Endothelial cell of hepatic sinusoid (primary cell): ENCODE measurements at regions not wholly inside any gene's neighbourhood (a gene's known extent, or its start where the extent isn't known, plus 50 kb on each side); places are given as distances from the start of the nearest gene placed in this dataset.

Source experiments
- in situ Hi-C: cut with HindIII; loops from 2 replicates; pipeline ENCODE4 v1.10.0; 2017; ENCODE audit warnings: low sequenced_read_pairs

DNA sequence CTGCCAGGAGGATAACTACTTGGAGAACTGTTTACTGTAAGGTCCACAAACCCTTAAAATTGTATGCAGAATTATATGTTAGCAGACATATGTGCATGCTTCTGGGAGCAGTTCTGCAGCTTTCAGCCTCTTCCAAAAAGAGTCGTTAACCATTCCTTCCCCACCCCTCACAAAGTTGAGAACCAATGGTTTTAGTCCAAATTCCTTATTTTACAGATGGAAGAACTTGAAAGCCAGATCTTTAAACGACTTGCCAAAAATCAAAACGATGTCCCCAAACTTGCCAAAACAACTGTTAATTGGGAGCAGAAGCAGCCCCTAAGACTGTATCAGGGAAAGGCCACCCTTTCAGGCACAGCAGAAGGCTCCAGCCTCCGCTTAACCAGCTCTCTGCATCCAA, 266.4 kb upstream of the ANKRD55 start:
- in situ Hi-C loops, result no loop called here

DNA sequence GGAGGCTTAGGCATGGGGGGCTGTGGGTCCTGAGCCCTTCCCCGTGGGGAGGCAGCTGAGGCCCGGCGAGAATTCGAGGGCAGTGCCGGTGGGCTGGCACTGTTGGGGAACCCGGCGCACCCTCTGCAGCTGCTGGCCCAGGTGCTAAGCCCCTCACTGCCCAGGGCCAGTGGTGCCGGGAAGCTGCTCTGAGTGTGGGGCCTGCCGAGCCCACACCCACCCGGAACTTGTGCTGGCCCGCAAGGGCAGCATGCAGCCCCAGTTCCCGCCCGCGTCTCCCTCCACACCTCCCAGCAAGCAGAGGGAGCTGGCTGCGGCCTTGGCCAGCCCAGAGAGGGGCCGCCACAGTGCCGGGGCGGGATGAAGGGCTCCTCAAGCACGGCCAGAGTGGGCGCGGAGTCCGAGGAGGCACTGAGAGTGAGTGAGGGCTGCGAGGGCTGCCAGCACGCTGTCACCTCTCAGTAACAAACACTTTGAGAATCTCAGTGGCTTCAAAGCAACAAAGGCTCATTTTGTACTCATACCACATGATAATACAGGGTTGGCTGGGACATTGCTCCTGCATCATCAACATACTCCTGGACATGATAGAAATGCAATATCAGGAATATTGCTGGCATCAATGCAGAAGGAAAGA, 265.7 kb upstream of the ANKRD55 start:
- in situ Hi-C loops, result no loop called here

DNA sequence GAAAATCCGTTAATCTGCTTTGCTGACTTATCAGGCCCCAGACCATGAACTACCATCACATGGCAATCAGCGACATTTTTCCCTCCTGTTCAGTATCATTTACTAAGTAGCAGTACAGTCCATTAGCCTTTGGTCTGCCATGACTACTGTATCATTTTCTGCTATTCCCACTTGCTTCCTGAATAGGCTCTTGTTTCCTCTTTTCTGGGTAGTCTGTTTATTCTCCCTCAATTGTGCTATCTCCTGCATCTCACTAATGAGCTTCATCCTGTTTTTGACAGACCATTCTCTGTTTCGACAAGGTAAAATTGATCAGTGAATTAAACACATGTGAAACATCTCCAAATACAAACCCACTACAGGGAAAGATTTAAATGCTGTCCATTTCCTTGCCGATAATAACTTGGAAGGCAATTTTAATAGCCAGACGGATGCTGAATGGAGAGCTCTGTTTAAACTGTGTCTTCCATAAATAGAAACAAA, 263.5 kb upstream of the ANKRD55 start:
- in situ Hi-C loops, result no loop called here

DNA sequence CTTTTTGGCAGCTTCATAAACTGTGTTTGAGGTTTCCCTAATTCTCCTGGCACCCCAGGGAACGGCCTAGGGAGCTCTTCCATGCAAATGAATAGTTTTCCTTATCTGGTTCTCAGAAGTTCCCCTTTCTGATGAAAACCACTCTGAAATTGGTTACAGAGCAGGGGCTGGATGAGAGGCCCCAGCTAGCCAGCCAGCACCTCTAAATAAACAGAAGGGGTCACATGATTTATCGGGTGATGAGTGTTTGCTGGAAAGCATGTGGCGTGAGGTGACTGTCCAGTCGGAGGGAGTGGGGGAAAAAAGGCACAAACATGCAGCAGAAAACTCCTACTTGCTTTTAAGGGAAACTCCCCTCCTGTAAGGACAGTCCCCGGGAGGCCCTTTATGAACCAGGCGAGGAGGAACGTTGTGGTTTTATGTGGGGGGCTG, 261.2 kb upstream of the ANKRD55 start:
- in situ Hi-C loops, result no loop called here

DNA sequence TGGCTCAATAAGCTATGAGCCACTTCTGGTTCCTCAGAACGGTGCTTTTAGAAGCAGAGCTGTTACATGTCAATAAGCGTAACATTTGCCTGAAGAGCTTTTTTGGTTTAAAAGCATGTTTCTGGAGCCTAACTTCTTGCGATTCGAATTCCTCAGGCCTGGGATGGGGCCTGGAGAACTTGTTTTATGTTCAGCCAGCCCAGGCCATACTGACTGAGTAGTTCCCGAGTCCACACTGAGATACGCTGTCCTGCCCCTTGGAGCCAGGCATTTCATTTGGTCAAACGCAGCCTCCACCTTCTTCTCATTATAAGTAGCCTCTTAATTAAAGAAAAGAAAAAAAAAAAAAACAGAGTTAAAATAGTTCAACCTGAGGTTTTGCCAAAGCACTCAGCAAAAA, 260.6 kb upstream of the ANKRD55 start:
- in situ Hi-C loops, result no loop called here

DNA sequence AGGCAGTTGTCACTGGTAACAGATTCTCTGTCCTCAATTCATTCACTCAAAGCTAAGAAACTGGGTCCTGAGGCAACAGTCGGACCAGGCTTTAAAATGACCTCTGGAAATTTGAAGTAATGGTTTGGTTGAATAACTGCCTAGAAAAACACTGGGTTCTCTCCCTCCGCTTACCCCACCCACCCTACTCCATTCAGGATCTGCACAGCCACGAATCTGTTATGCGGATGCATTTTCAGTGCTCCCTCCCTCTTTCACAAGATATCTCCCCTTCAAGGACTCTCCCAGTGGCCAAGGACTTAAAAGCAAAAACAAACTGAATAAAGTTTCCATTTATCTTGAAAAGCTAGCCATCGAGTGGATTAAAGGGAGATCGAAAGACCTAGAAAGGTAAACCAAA, 260.2 kb upstream of the ANKRD55 start:
- in situ Hi-C loops, result no loop called here

DNA sequence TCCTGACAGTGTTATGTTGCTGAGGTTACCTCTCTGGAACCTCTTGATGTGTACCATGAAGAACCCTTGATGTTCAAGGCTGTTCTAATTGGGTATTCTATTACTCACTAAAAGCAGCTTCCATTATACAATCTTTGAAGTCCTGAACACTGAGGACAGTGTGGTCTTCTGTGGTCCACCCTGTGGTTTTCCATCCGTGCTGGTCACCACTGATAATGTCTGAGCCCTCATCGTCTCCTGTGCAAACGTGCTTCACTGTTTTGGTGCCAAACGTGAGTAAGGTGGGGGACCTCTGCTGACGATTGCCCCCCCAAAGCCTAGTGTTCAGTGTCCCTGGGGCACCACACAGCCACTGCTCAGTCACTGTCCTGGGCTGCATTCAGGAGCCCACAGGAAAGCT, 259.7 kb upstream of the ANKRD55 start:
- in situ Hi-C loops, result no loop called here

DNA sequence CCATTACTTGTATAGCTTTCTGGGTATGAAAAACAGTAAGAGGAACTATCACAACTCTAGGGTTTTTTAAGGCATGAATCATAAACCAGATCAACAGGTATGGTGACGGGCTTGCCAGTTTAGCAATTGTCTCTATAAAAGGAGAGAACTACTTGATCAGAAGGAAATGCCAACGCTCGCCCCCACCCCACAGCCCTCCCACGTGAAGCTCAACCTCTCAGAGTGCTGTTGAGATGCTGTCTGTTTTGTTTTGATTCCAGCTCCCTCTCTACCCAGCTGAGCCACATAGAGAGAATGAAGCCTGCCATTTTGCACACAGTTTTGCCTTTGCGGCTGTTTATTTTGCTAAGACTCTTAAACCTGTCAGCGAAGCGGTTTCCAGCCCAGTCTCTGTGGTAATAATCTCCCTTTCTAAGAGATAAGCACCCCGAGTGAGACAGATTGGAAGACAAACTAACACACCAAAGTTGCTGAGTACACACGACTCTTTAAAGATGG, 257.9 kb upstream of the ANKRD55 start:
- in situ Hi-C loops, result no loop called here

DNA sequence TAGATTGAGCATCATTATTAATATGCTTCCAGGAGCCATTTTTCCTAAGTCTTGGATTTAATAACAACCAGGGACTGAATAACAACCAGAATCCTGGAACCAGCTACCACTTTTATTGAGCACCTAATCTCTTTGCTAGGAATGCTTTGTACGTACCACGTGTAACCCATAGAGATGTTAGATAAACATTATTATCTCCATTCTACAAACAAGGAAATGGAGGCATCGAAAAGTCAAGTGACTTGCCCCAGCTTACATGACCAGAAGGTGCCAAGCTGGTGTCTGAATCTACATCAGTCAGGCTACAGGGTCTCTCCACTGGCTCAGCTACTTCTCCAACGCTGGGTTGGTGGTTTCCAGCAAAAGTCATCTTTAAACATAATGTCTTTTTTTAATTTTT, 256.1 kb upstream of the ANKRD55 start:
- in situ Hi-C loops, result no loop called here

DNA sequence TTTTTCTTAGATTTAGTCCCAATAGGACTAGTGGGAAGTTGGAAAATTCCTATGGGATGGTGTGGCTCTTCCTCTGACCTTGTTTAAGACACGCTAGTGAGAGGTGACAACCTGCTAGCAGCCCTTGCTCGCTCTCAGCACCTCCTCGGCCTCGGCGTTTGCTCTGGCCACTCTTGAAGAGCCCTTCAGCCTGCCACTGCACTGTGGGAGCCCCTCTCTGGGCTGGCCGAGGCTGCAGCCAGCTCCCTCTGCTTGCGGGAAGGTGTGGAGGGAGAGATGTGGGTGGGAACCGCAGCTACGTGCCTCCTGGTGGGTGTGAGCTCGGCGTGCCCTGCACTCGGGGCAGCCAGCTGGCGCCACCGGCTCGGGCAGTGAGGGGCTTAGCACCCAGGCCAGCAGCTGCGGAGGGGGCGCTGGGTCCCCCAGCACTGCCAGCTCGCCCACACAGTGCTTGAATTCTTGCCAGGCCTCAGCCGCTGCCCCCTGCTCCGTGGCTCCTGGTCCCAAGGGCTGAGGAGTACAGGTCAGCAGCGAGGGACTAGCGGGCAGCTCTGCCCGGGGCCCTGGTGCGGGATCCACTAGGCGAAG, 254.5 kb upstream of the ANKRD55 start:
- in situ Hi-C loops, result no loop called here

DNA sequence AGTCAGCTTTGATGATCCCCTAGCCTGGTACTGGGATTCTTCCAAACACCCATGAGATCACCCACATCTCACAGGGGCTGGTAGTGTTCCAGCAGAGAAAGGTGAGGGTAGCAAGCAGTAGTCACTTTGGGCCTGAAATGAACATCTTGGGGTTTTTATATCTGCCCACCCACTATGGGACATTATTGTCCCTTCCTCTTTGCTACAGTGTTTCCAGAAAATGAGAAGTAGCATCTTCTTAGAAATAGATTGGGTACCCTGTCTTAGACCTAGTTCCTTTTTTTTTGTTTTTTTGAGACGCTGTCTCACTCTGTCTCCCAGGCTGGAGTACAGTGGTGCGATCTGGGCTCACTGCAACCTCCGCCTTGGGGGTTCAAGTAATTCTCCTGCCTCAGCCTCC, 249.2 kb upstream of the ANKRD55 start:
- in situ Hi-C loops, result no loop called here

DNA sequence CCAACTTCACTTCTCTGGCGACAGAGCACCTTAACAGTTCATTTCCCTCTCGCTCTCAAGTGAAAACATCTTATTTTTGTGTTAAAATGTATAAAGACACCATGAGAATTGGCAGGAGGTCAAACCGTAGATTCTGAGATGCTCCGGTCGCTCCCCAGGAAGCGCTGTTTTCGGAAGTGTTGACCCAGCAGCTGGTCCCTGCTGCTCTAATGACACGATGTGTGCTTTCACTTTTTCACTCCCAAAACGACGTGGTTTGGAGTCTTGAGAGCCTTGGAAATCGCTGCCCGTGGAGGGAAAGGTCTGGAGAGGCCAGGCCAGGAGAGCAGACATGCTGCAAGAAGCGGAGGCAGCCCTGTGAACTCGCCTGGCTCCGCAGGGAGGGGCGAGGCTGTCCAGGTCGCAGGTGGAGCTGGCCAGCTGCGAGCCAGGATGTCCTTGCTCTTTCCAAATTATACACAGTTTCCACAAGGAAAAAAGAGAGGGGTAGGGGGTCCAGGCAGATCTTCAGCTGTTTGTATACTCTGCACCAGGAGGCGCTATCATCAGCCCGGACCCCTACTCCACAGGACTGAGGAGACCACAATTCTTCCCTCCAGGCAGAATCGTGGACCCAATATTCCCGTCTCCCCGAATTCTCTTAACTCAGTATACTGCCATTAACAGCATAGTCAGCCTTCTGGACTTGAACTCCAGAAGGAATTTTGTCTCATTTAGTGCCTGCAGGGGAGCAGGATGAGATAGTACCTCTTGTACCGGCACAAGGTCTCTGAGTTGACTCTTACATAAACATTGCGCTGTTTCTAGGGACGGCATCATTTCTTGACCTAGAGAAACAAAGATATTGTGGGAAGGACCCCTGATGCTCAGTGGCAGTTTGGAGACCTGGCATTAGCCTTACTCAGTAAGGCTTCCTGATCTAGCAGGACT, 248.6 kb upstream of the ANKRD55 start:
- in situ Hi-C loops, result no loop called here

DNA sequence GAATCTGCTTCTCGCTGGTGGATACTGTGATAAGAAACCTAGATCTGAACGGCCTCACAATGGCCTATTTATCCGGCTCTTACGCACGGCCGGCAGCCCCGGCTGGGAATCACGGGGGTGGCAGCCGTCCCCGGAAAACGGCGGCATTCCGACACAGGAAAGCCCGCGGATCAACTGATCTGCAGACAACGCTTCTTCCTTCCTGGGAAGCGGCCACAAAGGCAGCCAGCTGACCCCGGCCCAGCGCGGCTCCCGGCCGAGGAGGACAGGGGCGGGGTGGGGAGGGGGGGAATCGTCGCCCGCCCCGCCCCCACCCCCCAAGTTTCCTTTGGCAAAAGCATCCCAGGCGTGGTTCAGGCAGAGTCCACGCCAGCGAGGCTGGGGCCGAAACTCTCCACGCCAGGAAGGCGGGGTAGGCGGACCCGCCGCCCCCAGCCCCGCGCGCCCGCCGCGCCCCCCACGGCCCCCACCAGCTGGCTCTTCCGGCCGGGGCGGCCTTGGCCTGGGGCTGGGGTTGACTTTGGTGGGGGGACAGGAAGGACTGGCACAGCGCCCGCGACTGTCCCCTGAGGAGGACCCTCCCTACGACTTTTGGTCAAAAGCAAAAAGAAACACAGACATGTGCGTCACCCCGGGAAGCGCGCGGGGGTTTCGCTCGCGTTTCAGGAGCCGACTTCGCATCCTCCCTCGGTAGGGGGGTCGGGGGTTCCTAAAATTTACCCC, 247.7 kb upstream of the ANKRD55 start:
- in situ Hi-C loops, result no loop called here

DNA sequence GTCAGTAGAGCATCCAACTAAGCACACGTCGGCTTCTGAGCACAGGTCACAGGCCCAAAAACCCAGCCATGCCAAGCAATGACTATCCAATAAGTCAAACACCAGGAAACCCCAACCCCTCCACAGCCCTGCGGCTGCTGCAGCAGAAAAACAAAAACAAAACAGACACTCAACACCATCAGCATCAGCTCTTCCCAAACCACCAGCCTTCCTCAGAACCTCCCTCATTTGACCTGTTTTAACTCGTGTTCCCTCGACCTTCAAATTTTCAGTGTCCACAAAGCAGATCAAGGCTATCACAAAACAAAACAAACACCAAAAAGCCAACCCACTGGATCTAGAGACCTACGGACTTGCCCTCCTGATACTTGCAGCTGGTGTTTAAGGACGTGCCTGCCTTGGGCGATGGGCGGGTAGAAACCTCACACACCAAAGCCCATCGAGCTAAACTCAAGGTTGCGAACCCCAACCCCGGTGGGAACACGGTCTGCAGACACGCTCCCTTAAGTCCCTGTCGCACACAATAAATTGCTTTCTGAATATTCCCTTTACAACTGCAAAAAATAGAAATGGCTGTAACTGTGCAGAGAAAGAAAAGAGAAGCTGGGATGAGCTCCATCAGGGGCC, 247.1 kb upstream of the ANKRD55 start:
- in situ Hi-C loops, result no loop called here

DNA sequence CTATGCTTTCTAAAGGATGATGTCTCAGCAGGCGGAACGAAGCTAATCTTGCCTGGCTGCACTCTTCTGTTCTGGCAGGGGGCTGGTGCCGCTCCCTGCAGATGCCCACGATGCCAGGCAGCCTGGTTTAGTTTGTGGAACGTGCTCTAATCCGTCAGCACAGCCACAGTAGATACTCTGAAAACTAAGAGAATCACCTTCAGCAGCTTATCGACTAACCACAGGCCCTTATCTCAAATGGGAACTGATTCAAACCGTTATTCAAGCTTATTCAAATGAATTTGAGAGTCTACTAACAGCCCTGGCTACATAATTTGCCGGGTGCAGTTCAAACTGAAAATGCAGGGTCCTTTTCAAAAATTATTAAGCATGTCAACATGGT, 246.6 kb upstream of the ANKRD55 start:
- in situ Hi-C loops, result loop anchor here (10.0 kb wide), 1 partner anchor 205 kb away; no protein-coding TSS in a partner anchor

DNA sequence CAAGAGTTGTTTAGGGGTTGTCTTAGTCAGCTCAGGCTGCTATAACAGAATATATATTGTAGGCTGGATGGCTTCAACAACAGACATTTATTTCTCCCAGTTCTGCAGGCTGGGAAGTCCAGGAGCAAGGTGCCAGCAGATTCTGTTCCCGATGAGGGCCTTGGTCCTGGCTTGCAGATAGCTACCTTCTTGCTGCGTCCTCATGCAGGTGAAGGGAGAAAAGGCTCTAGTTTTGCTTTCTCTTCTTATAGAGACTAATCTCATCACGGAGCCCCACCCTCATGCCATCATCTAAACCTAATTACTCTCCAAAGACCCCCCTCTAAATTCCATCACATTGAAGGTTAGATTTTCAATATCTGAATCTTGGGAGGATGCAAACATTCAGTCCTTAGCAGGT, 246.0 kb upstream of the ANKRD55 start:
- in situ Hi-C loops, result loop anchor here (10.0 kb wide), 1 partner anchor 204 kb away; no protein-coding TSS in a partner anchor

DNA sequence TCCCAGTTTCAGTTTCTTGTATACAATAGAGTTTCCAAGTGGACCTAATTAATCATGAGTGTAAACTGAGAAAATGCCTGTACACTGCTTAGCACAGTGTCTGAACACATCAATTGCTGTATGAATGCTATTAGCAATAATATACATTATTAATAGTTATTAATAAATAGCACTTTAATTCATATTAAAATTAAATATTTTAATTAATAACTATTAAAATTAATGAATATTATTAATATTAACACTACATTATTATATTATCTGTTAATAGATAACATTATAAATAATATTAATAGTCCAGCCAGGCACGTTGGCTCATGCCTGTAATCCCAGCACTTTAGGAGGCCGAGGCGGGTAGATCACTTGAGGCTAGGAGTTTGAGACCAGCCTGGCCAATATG, 244.9 kb upstream of the ANKRD55 start:
- in situ Hi-C loops, result loop anchor here (10.0 kb wide), 1 partner anchor 203 kb away; no protein-coding TSS in a partner anchor

DNA sequence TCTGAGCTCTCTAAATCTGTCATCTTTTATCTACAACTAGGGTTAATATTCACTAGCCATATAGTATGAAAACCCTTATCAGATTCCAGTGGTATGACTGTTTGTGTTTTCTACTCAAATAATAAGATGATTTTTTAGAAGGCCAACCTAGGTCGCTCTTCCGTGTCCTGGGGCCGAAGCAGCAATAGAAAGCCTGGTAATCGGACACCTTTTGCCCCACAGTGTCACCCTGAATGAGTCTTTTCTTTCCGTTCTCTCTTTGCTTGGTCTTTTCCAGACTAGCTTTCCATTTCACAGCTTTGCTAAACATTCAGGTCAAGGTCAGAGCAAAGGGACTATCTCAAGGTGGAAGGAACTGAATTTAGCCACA, 243.3 kb upstream of the ANKRD55 start:
- in situ Hi-C loops, result loop anchor here (10.0 kb wide), 1 partner anchor 202 kb away; no protein-coding TSS in a partner anchor

DNA sequence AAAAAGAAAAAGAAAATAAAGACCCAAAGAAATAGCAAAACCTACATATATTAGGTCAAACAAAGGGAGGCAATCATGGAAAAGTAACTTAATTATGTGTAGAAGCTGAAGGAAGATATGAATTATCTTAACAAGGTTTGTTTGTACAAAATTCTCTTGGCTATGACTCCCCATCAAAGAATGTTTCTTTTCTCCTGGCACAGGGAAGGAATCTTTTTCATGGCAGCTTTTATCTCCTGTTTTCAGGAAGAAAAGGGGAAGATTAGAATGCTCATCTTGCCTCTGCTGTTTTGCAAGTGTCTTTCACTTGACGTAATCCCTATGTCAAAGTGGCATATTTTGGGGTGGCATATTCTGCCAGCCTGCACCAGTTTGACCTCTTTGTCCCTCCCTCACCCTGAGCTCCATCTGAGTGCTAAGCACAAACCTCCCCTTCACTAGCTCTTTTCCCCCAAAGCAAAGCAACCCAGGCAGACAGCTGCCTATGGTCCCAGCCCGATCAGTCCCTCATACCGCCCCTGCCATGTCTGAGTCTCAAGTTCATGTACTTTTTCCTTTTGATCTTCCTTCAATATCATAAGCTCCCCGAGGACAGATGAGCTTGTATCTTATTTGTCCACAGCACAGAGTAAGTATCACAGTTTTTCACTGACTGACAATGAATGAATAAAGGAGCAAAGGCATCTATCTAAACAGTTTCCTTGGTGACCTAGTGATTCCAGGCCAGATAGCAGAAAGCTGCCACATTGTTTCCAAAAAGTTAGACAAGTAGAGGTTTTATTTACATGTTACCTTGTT, 242.8 kb upstream of the ANKRD55 start:
- in situ Hi-C loops, result loop anchor here (10.0 kb wide), 1 partner anchor 201 kb away; no protein-coding TSS in a partner anchor
